Endothelial cell of umbilical vein (primary cell): ENCODE measurements at regions not wholly inside any gene's neighbourhood (a gene's known extent, or its start where the extent isn't known, plus 50 kb on each side); places are given as distances from the start of the nearest gene placed in this dataset.

ENCODE experiments used
- BruUV-seq: library from RNA; stranded (reverse); fragments of 400-500 nt; replicated peaks from 2 replicates; lab custom pipeline; 2021; lab: Mats Ljungman, UMichigan
- CTCF ChIA-PET: fragments of 300-600, 350-600 bp; sonication (Branson Sonifier 250); formaldehyde crosslinking; loops from one replicate; lab custom pipeline; 2021; ENCODE audit warnings: antibody characterized with exemption, inconsistent platforms; lab: Charles Lee
- POLR2A ChIA-PET: fragments of 300-600, 350-600 bp; sonication (Branson Sonifier 250); formaldehyde crosslinking; loops from one replicate; lab custom pipeline; 2021; ENCODE audit warnings: antibody characterized with exemption, inconsistent platforms; lab: Charles Lee
- DNase-seq: peaks from one replicate; pipeline ENCODE4 v3.0.0-alpha.2; 2011; ENCODE audit warnings: low read depth, low spot score
- FAIRE-seq: peaks from 2 replicates; lab custom pipeline; 2011; peaks lifted over from hg19 to GRCh38; lab: Jason Lieb, UNC
- H2AFZ ChIP-seq: 2 replicates; pipeline ENCODE4 v1.6.0; 2012; ENCODE audit warnings: low read depth, low read length, control low read depth, inconsistent platforms
- H3K27ac ChIP-seq: 2 replicates; pipeline ENCODE4 v1.5.1; 2011; ENCODE audit warnings: low read depth, mild to moderate bottlenecking, control low read depth, low read length, moderate library complexity; ENCODE audit not compliant: insufficient read depth
- H3K27me3 ChIP-seq, 2 experiments: 2 replicates each; pipeline versions ENCODE4 v1.6.0 to v1.6.1; 2011; ENCODE audit warnings: low read length in 2 of 2, mixed read lengths in 1 of 2; ENCODE audit not compliant: control insufficient read depth in 2 of 2, insufficient read depth in 2 of 2
- H3K36me3 ChIP-seq, 2 experiments: 2 replicates in 1 of 2; 3 replicates in 1 of 2; pipeline ENCODE4 v1.5.1; 2011; ENCODE audit warnings: low read length in 2 of 2, mild to moderate bottlenecking in 1 of 2, moderate library complexity in 1 of 2; ENCODE audit not compliant: control insufficient read depth in 2 of 2, insufficient read depth in 2 of 2; ENCODE audit errors: extremely low read depth in 1 of 2
- H3K4me1 ChIP-seq: 3 replicates; pipeline ENCODE4 v1.5.1; 2011; ENCODE audit warnings: mild to moderate bottlenecking, low read length; ENCODE audit not compliant: control insufficient read depth, insufficient read depth; ENCODE audit errors: extremely low read depth
- H3K4me2 ChIP-seq: 2 replicates; pipeline ENCODE4 v1.6.1; 2011; ENCODE audit warnings: low read length, control low read depth, mixed read lengths; ENCODE audit not compliant: insufficient read depth
- H3K4me3 ChIP-seq, 3 experiments: fragments of 200-600 bp in 1 of 3; sonication (generic), shearing (Covaris generic) in 1 of 3; replicated peaks in 1 of 3; 2 replicates each; pipeline ENCODE4 v1.5.1; 2011 to 2016; ENCODE audit warnings: control low read depth in 3 of 3, low read length in 3 of 3, mild to moderate bottlenecking in 2 of 3, inconsistent platforms in 1 of 3, low read depth in 1 of 3, moderate library complexity in 1 of 3; ENCODE audit not compliant: insufficient read depth in 1 of 3
- H3K79me2 ChIP-seq: 2 replicates; pipeline ENCODE4 v1.6.0; 2012; ENCODE audit warnings: low read length, inconsistent platforms; ENCODE audit not compliant: control insufficient read depth, insufficient read depth
- H3K9ac ChIP-seq: replicated peaks from 2 replicates; pipeline ENCODE3; 2011; ENCODE audit warnings: low read length, control low read depth; ENCODE audit not compliant: insufficient read depth; ENCODE audit errors: extremely low read depth
- H3K9me1 ChIP-seq: replicated peaks from 3 replicates; pipeline ENCODE4 v1.6.0; 2011; ENCODE audit warnings: mild to moderate bottlenecking, low read length; ENCODE audit not compliant: control insufficient read depth, insufficient read depth; ENCODE audit errors: extremely low read depth
- H3K9me3 ChIP-seq: replicated peaks from 2 replicates; pipeline ENCODE4 v1.5.1; 2012; ENCODE audit warnings: low read length, inconsistent platforms; ENCODE audit not compliant: control insufficient read depth, insufficient read depth
- H4K20me1 ChIP-seq: replicated peaks from 2 replicates; pipeline ENCODE3; 2011; ENCODE audit warnings: mild to moderate bottlenecking, low read length; ENCODE audit not compliant: control insufficient read depth, insufficient read depth; ENCODE audit errors: extremely low read depth
- EZH2 ChIP-seq: IDR thresholded peaks from 2 replicates; pipeline ENCODE4 v1.6.1; 2012; ENCODE audit warnings: borderline replicate concordance, low read depth, mild to moderate bottlenecking, moderate library complexity, low read length, inconsistent platforms; ENCODE audit not compliant: severe bottlenecking
- FOS ChIP-seq: IDR thresholded peaks from 2 replicates; pipeline ENCODE4 v1.6.1; 2011; ENCODE audit warnings: mild to moderate bottlenecking, low read length, moderate library complexity, borderline replicate concordance; ENCODE audit not compliant: insufficient read depth
- GATA2 ChIP-seq: IDR thresholded peaks from 2 replicates; pipeline ENCODE4 v1.7.0; 2011; ENCODE audit warnings: low read depth, mild to moderate bottlenecking, moderate library complexity, mixed read lengths, low read length; ENCODE audit not compliant: insufficient read length, insufficient read depth
- JUN ChIP-seq: IDR thresholded peaks from 2 replicates; pipeline ENCODE4 v1.6.1; 2011; ENCODE audit warnings: borderline replicate concordance, low read depth; ENCODE audit not compliant: insufficient read length, insufficient read depth
- MYC ChIP-seq: IDR thresholded peaks from one replicate; pipeline ENCODE4 v1.6.1; 2011; ENCODE audit warnings: mild to moderate bottlenecking, low read depth, low read length
- POLR2A ChIP-seq: IDR thresholded peaks from 2 replicates; pipeline ENCODE4 v1.6.1; 2012; ENCODE audit warnings: low read depth, mild to moderate bottlenecking, control low read depth, low read length
- POLR2AphosphoS5 ChIP-seq: IDR thresholded peaks from 2 replicates; pipeline ENCODE4 v1.6.1; 2012; ENCODE audit warnings: low read depth, mild to moderate bottlenecking, control low read depth, low read length, moderate library complexity; ENCODE audit not compliant: insufficient read depth
- dilution Hi-C: fragments of 300-500 bp; cut with MboI; formaldehyde crosslinking; loops from one replicate; pipeline ENCODE4 v1.15.0; 2019; ENCODE audit warnings: low sequenced_read_pairs; ENCODE audit not compliant: extremely low pct_ligation_motif_present
- intact Hi-C: fragments of 100-400 bp; cut with micrococcal nuclease; formaldehyde crosslinking; loops from one replicate; pipeline ENCODE4 v1.10.0; 2022
- TF ChIP-seq, protein P1 (sequence below), 2 donors: IDR thresholded peaks; 1 replicate in 1 of 2; 2 replicates in 1 of 2; pipeline ENCODE4 v1.5.1; 2011; ENCODE audit warnings: low read length in 2 of 2, mild to moderate bottlenecking in 2 of 2, moderate library complexity in 2 of 2, control low read depth in 1 of 2, inconsistent platforms in 1 of 2, low read depth in 1 of 2; ENCODE audit not compliant: insufficient read depth in 1 of 2; ENCODE audit errors: extremely low read depth in 1 of 2
- TF ChIP-seq, protein P2 (sequence below): IDR thresholded peaks from 2 replicates; pipeline ENCODE4 v1.6.1; 2011; ENCODE audit not compliant: insufficient read depth, insufficient read length

- ChIA-PET CTCF (interaction anchor here (1.2 kb wide), 1 partner anchor 42 kb away, joined by 3 read pairs; no protein-coding TSS in a partner anchor), POLR2A (no interaction called here)
- TF ChIP-seq, protein P1, sequence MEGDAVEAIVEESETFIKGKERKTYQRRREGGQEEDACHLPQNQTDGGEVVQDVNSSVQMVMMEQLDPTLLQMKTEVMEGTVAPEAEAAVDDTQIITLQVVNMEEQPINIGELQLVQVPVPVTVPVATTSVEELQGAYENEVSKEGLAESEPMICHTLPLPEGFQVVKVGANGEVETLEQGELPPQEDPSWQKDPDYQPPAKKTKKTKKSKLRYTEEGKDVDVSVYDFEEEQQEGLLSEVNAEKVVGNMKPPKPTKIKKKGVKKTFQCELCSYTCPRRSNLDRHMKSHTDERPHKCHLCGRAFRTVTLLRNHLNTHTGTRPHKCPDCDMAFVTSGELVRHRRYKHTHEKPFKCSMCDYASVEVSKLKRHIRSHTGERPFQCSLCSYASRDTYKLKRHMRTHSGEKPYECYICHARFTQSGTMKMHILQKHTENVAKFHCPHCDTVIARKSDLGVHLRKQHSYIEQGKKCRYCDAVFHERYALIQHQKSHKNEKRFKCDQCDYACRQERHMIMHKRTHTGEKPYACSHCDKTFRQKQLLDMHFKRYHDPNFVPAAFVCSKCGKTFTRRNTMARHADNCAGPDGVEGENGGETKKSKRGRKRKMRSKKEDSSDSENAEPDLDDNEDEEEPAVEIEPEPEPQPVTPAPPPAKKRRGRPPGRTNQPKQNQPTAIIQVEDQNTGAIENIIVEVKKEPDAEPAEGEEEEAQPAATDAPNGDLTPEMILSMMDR (IDR thresholded peaks at IDR 0.05; ENCODE audit: extremely low read depth in 1 of 2, insufficient read depth in 1 of 2, low read depth in 1 of 2, low read length in 2 of 2): no peak
- no peak for TF ChIP-seq EZH2
- FAIRE-seq: no peak
- Histone ChIP-seq H3K4me2 (no peak overlapping the region), H3K9ac (no peak overlapping the region), H3K9me1 (no peaks in the 10 kb centered on the region), H3K4me3 (no peak overlapping the region), H3K4me1 (peaks cover 8% of the 10 kb centered on the region), H4K20me1 (no peaks in the 10 kb centered on the region), H2AFZ (no peak overlapping the region), H3K27ac (no peak overlapping the region), H3K36me3 (no peaks in the 10 kb centered on the region), H3K27me3 (peaks cover 14 to 26% of the 10 kb centered on the region in 2 experiments), H3K9me3 (no peaks in the 10 kb centered on the region), H3K79me2 (no peaks in the 10 kb centered on the region)
- DNase-seq: no peak
- intact Hi-C loops: no loop called here
- dilution Hi-C loops: no loop called here
- BruUV-seq: no TSS peak
Measured at GRCh38 chr6:26300359-26300758, 64.6 kb upstream of the BTN3A2 start.

DNA sequence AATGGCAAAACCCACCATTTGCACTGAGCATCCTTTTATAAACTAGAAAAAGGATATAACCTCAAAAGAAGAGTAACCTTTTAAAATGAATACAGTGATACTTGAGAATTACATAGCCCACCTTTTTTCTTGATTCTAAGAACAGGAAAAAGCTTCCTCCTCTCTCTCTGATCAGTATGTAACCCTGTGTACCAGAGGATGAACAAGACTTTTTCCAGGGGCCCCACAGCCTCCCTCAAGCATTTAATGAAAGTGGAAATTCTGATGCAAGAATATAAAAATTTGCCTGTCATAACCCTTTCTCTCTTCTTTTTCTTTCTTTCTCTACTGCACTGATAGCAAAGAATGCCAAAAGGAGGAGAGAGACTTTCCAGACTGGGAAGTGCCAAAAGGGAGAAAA lies 64.2 kb upstream of the BTN3A2 start:
- no peaks in the 10 kb centered on the region for H3K9me1 ChIP-seq
- H3K27ac ChIP-seq: no peak overlapping the region
- FAIRE-seq (no peak), DNase-seq (no peak)
- no peak overlapping the region for H3K4me3 ChIP-seq
- BruUV-seq: no TSS peak
- ChIA-PET CTCF (no interaction called here), POLR2A (no interaction called here)
- peaks cover 3% of the 10 kb centered on the region for H3K4me1 ChIP-seq
- dilution Hi-C loops: no loop called here
- H3K79me2 ChIP-seq: no peaks in the 10 kb centered on the region
- no peaks in the 10 kb centered on the region for H3K9me3 ChIP-seq
- H3K9ac ChIP-seq: no peak overlapping the region
- H3K27me3 ChIP-seq: peaks cover 14 to 26% of the 10 kb centered on the region in 2 experiments
- no peak overlapping the region for H3K4me2 ChIP-seq
- H3K36me3 ChIP-seq: no peaks in the 10 kb centered on the region
- H4K20me1 ChIP-seq: no peaks in the 10 kb centered on the region
- no peak overlapping the region for H2AFZ ChIP-seq
- TF ChIP-seq MYC: no peak
- no peak for TF ChIP-seq POLR2A
- TF ChIP-seq JUN: no peak
- no peak for TF ChIP-seq GATA2
- TF ChIP-seq POLR2AphosphoS5: no peak
- no peak for TF ChIP-seq FOS
- TF ChIP-seq, protein P1 (IDR thresholded peaks at IDR 0.05; ENCODE audit: extremely low read depth in 1 of 2, insufficient read depth in 1 of 2, low read depth in 1 of 2, low read length in 2 of 2): no peak
- TF ChIP-seq EZH2: no peak
- TF ChIP-seq, protein P2, sequence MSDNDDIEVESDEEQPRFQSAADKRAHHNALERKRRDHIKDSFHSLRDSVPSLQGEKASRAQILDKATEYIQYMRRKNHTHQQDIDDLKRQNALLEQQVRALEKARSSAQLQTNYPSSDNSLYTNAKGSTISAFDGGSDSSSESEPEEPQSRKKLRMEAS: no peak
- intact Hi-C loops: no loop called here
